IMR-90 (cell line): ENCODE measurements at regions not wholly inside any gene's neighbourhood (a gene's known extent, or its start where the extent isn't known, plus 50 kb on each side); places are given as distances from the start of the nearest gene placed in this dataset.

Experiments used
- ATAC-seq: fragments of 200-7000 bp; cut with Tn5 transposase; 2 replicates; pipeline ENCODE4 v1.9.1; 2020; ENCODE audit warnings: low read depth, mild to moderate bottlenecking, moderate library complexity
- BruUV-seq: library from RNA; stranded (reverse); fragments of 400-500 nt; replicated peaks from 2 replicates; lab custom pipeline; 2021; lab: Mats Ljungman, UMichigan
- CTCF ChIA-PET: fragments of 300-600 bp; formaldehyde crosslinking; extraction: SDS; loops from one replicate; lab custom pipeline; 2021; ENCODE audit warnings: antibody characterized with exemption; lab: Yijun Ruan, JAX
- POLR2A ChIA-PET: fragments of 300-600 bp; sonication (Branson Sonifier 250); formaldehyde crosslinking; loops from one replicate; lab custom pipeline; 2022; ENCODE audit warnings: antibody characterized with exemption; ENCODE audit not compliant: unreplicated experiment; lab: Charles Lee
- DNase-seq: peaks from one replicate; pipeline ENCODE4 v3.0.0; 2013
- H2AFZ ChIP-seq: replicated peaks from 2 replicates; pipeline ENCODE3; 2013; ENCODE audit warnings: low read length, mild to moderate bottlenecking; ENCODE audit not compliant: poor library complexity
- H2AK5ac ChIP-seq: 2 replicates; pipeline ENCODE4 v1.6.1; 2013; ENCODE audit warnings: low read depth, low read length, inconsistent platforms
- H2AK9ac ChIP-seq: replicated peaks from 2 replicates; pipeline ENCODE3; 2013; ENCODE audit warnings: mild to moderate bottlenecking, low read depth, low read length, moderate library complexity; ENCODE audit not compliant: poor library complexity
- H2BK120ac ChIP-seq: 2 replicates; pipeline ENCODE4 v1.6.1; 2013; ENCODE audit warnings: low read depth, low read length, inconsistent platforms
- H2BK15ac ChIP-seq: 3 replicates; pipeline ENCODE4 v1.6.1; 2013; ENCODE audit warnings: low read depth, low read length, inconsistent platforms
- H2BK20ac ChIP-seq: 2 replicates; pipeline ENCODE4 v1.6.1; 2013; ENCODE audit warnings: low read depth, mild to moderate bottlenecking, inconsistent platforms, low read length, moderate library complexity
- H2BK5ac ChIP-seq: 2 replicates; pipeline ENCODE4 v1.6.1; 2013; ENCODE audit warnings: mild to moderate bottlenecking, low read depth, low read length, inconsistent platforms; ENCODE audit not compliant: poor library complexity, severe bottlenecking
- H3K14ac ChIP-seq: replicated peaks from 2 replicates; pipeline ENCODE4 v1.6.1; 2013; ENCODE audit warnings: low read depth, low read length, inconsistent platforms
- H3K18ac ChIP-seq: 2 replicates; pipeline ENCODE4 v1.6.1; 2013; ENCODE audit warnings: low read depth, low read length, control low read depth
- H3K23ac ChIP-seq: 2 replicates; pipeline ENCODE4 v1.6.1; 2013; ENCODE audit warnings: low read depth, low read length, inconsistent platforms
- H3K27ac ChIP-seq: 2 replicates; pipeline ENCODE4 v1.5.1; 2013; ENCODE audit warnings: mild to moderate bottlenecking, control low read depth, low read length; ENCODE audit not compliant: insufficient read depth
- H3K27me3 ChIP-seq: 2 replicates; pipeline ENCODE4 v1.6.1; 2013; ENCODE audit warnings: low read length; ENCODE audit not compliant: control insufficient read depth, insufficient read depth
- H3K36me3 ChIP-seq: 2 replicates; pipeline ENCODE4 v1.6.1; 2013; ENCODE audit warnings: low read length, mixed read lengths; ENCODE audit not compliant: control insufficient read depth, insufficient read depth
- H3K4ac ChIP-seq: 2 replicates; pipeline ENCODE4 v1.6.1; 2013; ENCODE audit warnings: low read depth, low read length, inconsistent platforms
- H3K4me1 ChIP-seq: 2 replicates; pipeline ENCODE4 v1.6.1; 2013; ENCODE audit warnings: low read length, mixed read lengths; ENCODE audit not compliant: control insufficient read depth, insufficient read depth
- H3K4me2 ChIP-seq: 2 replicates; pipeline ENCODE4 v1.6.1; 2013; ENCODE audit warnings: low read depth, mild to moderate bottlenecking, control low read depth, low read length, moderate library complexity
- H3K4me3 ChIP-seq: 2 replicates; pipeline ENCODE4 v1.5.1; 2013; ENCODE audit warnings: low read depth, mild to moderate bottlenecking, control low read depth, low read length, moderate library complexity; ENCODE audit not compliant: insufficient read depth
- H3K56ac ChIP-seq: 2 replicates; pipeline ENCODE4 v1.6.1; 2013; ENCODE audit warnings: low read length, inconsistent platforms; ENCODE audit not compliant: insufficient read depth; ENCODE audit errors: extremely low read depth
- H3K79me1 ChIP-seq, 2 experiments: 2 replicates each; pipeline ENCODE4 v1.6.1; 2013; ENCODE audit warnings: low read length in 2 of 2, inconsistent platforms in 1 of 2, low read depth in 1 of 2
- H3K9ac ChIP-seq: 2 replicates; pipeline ENCODE4 v1.6.1; 2013; ENCODE audit warnings: low read depth, low read length, control low read depth
- H3K9me1 ChIP-seq: 2 replicates; pipeline ENCODE4 v1.6.1; 2013; ENCODE audit warnings: low read length, inconsistent platforms; ENCODE audit not compliant: insufficient read depth
- H3K9me3 ChIP-seq: 2 replicates; pipeline ENCODE4 v1.6.1; 2013; ENCODE audit warnings: low read length; ENCODE audit not compliant: control insufficient read depth, insufficient read depth
- H4K20me1 ChIP-seq: 2 replicates; pipeline ENCODE4 v1.6.1; 2013; ENCODE audit warnings: low read length, inconsistent platforms; ENCODE audit not compliant: insufficient read depth
- H4K5ac ChIP-seq: 2 replicates; pipeline ENCODE4 v1.6.1; 2013; ENCODE audit warnings: mild to moderate bottlenecking, low read depth, low read length, control low read depth
- H4K8ac ChIP-seq, 2 experiments: 2 replicates each; pipeline ENCODE4 v1.6.1; 2013; ENCODE audit warnings: low read depth in 2 of 2, low read length in 2 of 2, control low read depth in 1 of 2, inconsistent platforms in 1 of 2
- H4K91ac ChIP-seq: 2 replicates; pipeline ENCODE4 v1.6.1; 2013; ENCODE audit warnings: low read depth, low read length, inconsistent platforms; ENCODE audit not compliant: insufficient read depth
- BHLHE40 ChIP-seq: fragments of 150-350 bp; IDR thresholded peaks from 2 replicates; pipeline ENCODE4 v1.6.1; 2016; ENCODE audit warnings: mild to moderate bottlenecking, low read depth, low read length
- CEBPB ChIP-seq: IDR thresholded peaks from 2 replicates; pipeline ENCODE4 v1.6.1; 2012; ENCODE audit warnings: low read depth, low read length, improper control_type of control experiment
- CHD1 ChIP-seq: IDR thresholded peaks from 2 replicates; pipeline ENCODE4 v1.6.1; 2012; ENCODE audit warnings: low read depth, low read length, improper control_type of control experiment
- CTCF ChIP-seq: conservative IDR thresholded peaks from 2 replicates; pipeline ENCODE4 v1.5.1; 2012; ENCODE audit warnings: mild to moderate bottlenecking, low read depth, low read length, improper control_type of control experiment
- ELK1 ChIP-seq: fragments of 150-350 bp; IDR thresholded peaks from 2 replicates; pipeline ENCODE4 v1.6.1; 2016; ENCODE audit warnings: low read depth, mild to moderate bottlenecking, low read length, moderate library complexity, borderline replicate concordance
- FOS ChIP-seq: fragments of 150-350 bp; IDR thresholded peaks from 2 replicates; pipeline ENCODE4 v1.6.1; 2016; ENCODE audit warnings: low read depth, low read length
- MAFK ChIP-seq: IDR thresholded peaks from 2 replicates; pipeline ENCODE4 v1.6.1; 2012; ENCODE audit warnings: low read depth, low read length, improper control_type of control experiment
- MAZ ChIP-seq: IDR thresholded peaks from 2 replicates; pipeline ENCODE4 v1.6.1; 2012; ENCODE audit warnings: low read depth, mild to moderate bottlenecking, low read length, improper control_type of control experiment, moderate library complexity, borderline replicate concordance
- MXI1 ChIP-seq: IDR thresholded peaks from 2 replicates; pipeline ENCODE4 v1.6.1; 2012; ENCODE audit warnings: low read depth, mild to moderate bottlenecking, low read length, moderate library complexity, borderline replicate concordance
- NFE2L2 ChIP-seq: fragments of 150-350 bp; IDR thresholded peaks from 2 replicates; pipeline ENCODE4 v1.6.1; 2016; ENCODE audit warnings: low read depth, mild to moderate bottlenecking, low read length
- POLR2A ChIP-seq: IDR thresholded peaks from 2 replicates; pipeline ENCODE4 v1.6.1; 2012; ENCODE audit warnings: mild to moderate bottlenecking, low read depth, low read length
- RAD21 ChIP-seq: IDR thresholded peaks from 2 replicates; pipeline ENCODE4 v1.6.1; 2012; ENCODE audit warnings: low read length, improper control_type of control experiment
- RCOR1 ChIP-seq: IDR thresholded peaks from 2 replicates; pipeline ENCODE4 v1.6.1; 2012; ENCODE audit warnings: mild to moderate bottlenecking, low read length, improper control_type of control experiment; ENCODE audit not compliant: insufficient replicate concordance
- RFX5 ChIP-seq: IDR thresholded peaks from 2 replicates; pipeline ENCODE4 v1.8.0; 2012; ENCODE audit warnings: low read depth, mild to moderate bottlenecking, low read length, moderate library complexity
- SMC3 ChIP-seq: fragments of 150-350 bp; IDR thresholded peaks from 2 replicates; pipeline ENCODE4 v1.6.1; 2016; ENCODE audit warnings: low read depth, mild to moderate bottlenecking, antibody characterized with exemption, low read length, moderate library complexity
- USF2 ChIP-seq: fragments of 150-350 bp; IDR thresholded peaks from 2 replicates; pipeline ENCODE4 v1.6.1; 2017; ENCODE audit warnings: mild to moderate bottlenecking, antibody characterized with exemption, low read length, low read depth
- WGBS, 2 experiments: methylation state at CpG; one replicate each; pipeline versions ENCODE4 v1.1.5 to v1.1.7; 2013; ENCODE audit warnings: missing lambda C conversion rate in 2 of 2; ENCODE audit not compliant: insufficient read length in 1 of 2; ENCODE audit errors: extremely low coverage in 2 of 2; 5-methylcytosine and 5-hydroxymethylcytosine counted together
- dilution Hi-C: fragments of 300-500 bp; cut with HindIII; formaldehyde crosslinking; loops from one replicate; pipeline ENCODE4 v1.14.3; 2018; ENCODE audit warnings: low sequenced_read_pairs; ENCODE audit not compliant: unreplicated experiment
- in situ Hi-C: fragments of 300-500 bp; cut with MboI; formaldehyde crosslinking; loops from 3 replicates; pipeline ENCODE4 v1.14.3; 2019; ENCODE audit warnings: low sequenced_read_pairs, inconsistent platforms, mixed read lengths
- intact Hi-C: fragments of 100-400 bp; cut with micrococcal nuclease; formaldehyde crosslinking; loops from 2 replicates; pipeline ENCODE4 v1.10.0; 2022

GRCh38 chr6:145517492-145517891 is 217.8 kb downstream of the EPM2A start:
- no peak overlapping the region for H2BK5ac ChIP-seq
- POLR2A ChIA-PET = no interaction called here
- no peak overlapping the region for H3K4me2 ChIP-seq
- no peak for DNase-seq
- H4K91ac ChIP-seq = no peak overlapping the region
- CTCF ChIA-PET = no interaction called here
- no peak overlapping the region for H2AK9ac ChIP-seq
- no peak overlapping the region for H3K56ac ChIP-seq
- WGBS, 2 experiments = 85% methylated on average over 2 of the region's 4 CpGs; no CpG with 5 or more reads in 1 of the 2 experiments
- no peak overlapping the region for H2AFZ ChIP-seq
- no peak overlapping the region for H2AK5ac ChIP-seq
- no peak overlapping the region for H3K9ac ChIP-seq
- H3K18ac ChIP-seq = no peak overlapping the region
- no peak overlapping the region for H3K23ac ChIP-seq
- H2BK20ac ChIP-seq = no peak overlapping the region
- H3K4me3 ChIP-seq = no peak overlapping the region
- no peaks in the 10 kb centered on the region for H3K79me1 ChIP-seq
- no peaks in the 10 kb centered on the region for H3K36me3 ChIP-seq
- no peak overlapping the region for H2BK120ac ChIP-seq
- H4K5ac ChIP-seq = no peak overlapping the region
- no peak overlapping the region for H4K8ac ChIP-seq
- intact Hi-C loops = no loop called here
- H4K20me1 ChIP-seq = no peaks in the 10 kb centered on the region
- no peak overlapping the region for H3K27ac ChIP-seq
- no TSS peak for BruUV-seq
- no peaks in the 10 kb centered on the region for H3K4me1 ChIP-seq
- no peaks in the 10 kb centered on the region for H3K9me1 ChIP-seq
- no peak overlapping the region for H3K14ac ChIP-seq
- H3K27me3 ChIP-seq = no peaks in the 10 kb centered on the region; the same call in 1 of the 2 replicates
- TF ChIP-seq FOS (no peak), RFX5 (no peak), MXI1 (no peak), USF2 (no peak), CTCF (no peak), RAD21 (no peak), SMC3 (no peak), RCOR1 (no peak), NFE2L2 (no peak), POLR2A (no peak), CEBPB (no peak), ELK1 (no peak), MAFK (no peak), BHLHE40 (no peak), MAZ (no peak), CHD1 (no peak)
- dilution Hi-C loops = no loop called here
- no peaks in the 10 kb centered on the region for H3K9me3 ChIP-seq
- no peak overlapping the region for H2BK15ac ChIP-seq
- ATAC-seq = no peak
- in situ Hi-C loops = no loop called here
- H3K4ac ChIP-seq = no peak overlapping the region
